BE2C (cell line): ENCODE measurements at regions not wholly inside any gene's neighbourhood (a gene's known extent, or its start where the extent isn't known, plus 50 kb on each side); places are given as distances from the start of the nearest gene placed in this dataset.

Experiments
- DNase-seq: peaks from one replicate; pipeline ENCODE4 v3.0.0-alpha.2; 2020
- H3K27me3 ChIP-seq: fragments of 250-450 bp; sonication (Bioruptor Pico); 2 replicates; pipeline ENCODE4 v1.5.1; 2020; ENCODE audit warnings: mild to moderate bottlenecking
- H3K36me3 ChIP-seq: fragments of 250-450 bp; sonication (Bioruptor Pico); 2 replicates; pipeline ENCODE4 v1.5.1; 2020; ENCODE audit warnings: mild to moderate bottlenecking
- H3K4me1 ChIP-seq: fragments of 250-450 bp; sonication (Bioruptor Pico); 2 replicates; pipeline ENCODE4 v1.5.1; 2020
- H3K4me3 ChIP-seq: 2 replicates; pipeline ENCODE4 v1.5.1; 2011; ENCODE audit warnings: low read depth, low read length
- H3K9me3 ChIP-seq: fragments of 250-450 bp; sonication (Bioruptor Pico); 2 replicates; pipeline ENCODE4 v1.5.1; 2020
- CTCF ChIP-seq: IDR thresholded peaks from 2 replicates; pipeline ENCODE4 v1.5.1; 2012; ENCODE audit warnings: mild to moderate bottlenecking, low read depth, low read length

- peaks cover 30% of the 10 kb centered on the region for H3K4me1 ChIP-seq
- H3K4me3 ChIP-seq = no peak overlapping the region
- H3K9me3 ChIP-seq = no peaks in the 10 kb centered on the region
- no peaks in the 10 kb centered on the region for H3K36me3 ChIP-seq
- DNase-seq = no peak
- no peaks in the 10 kb centered on the region for H3K27me3 ChIP-seq
- TF ChIP-seq CTCF = no peak
These were observed 158.2 kb downstream of the TRIM29 start for GRCh38 chr11:119979701-119980100.

GRCh38 chr11:119978696-119979095, 159.2 kb downstream of the TRIM29 start:
- no peak for DNase-seq
- TF ChIP-seq CTCF = no peak
- no peaks in the 10 kb centered on the region for H3K9me3 ChIP-seq
- H3K4me1 ChIP-seq = peaks cover 27% of the 10 kb centered on the region
- H3K36me3 ChIP-seq = no peaks in the 10 kb centered on the region
- H3K4me3 ChIP-seq = no peak overlapping the region
- no peaks in the 10 kb centered on the region for H3K27me3 ChIP-seq

- no peak overlapping the region for H3K4me3 ChIP-seq
- H3K27me3 ChIP-seq = no peaks in the 10 kb centered on the region
- H3K36me3 ChIP-seq = no peaks in the 10 kb centered on the region
- peaks cover 25% of the 10 kb centered on the region for H3K4me1 ChIP-seq
- no peak for DNase-seq
- no peaks in the 10 kb centered on the region for H3K9me3 ChIP-seq
- TF ChIP-seq CTCF = no peak
These were observed 160.0 kb downstream of the TRIM29 start for GRCh38 chr11:119977881-119978280.

- H3K4me1 ChIP-seq = peaks cover 22% of the 10 kb centered on the region
- TF ChIP-seq CTCF = no peak
- H3K36me3 ChIP-seq = no peaks in the 10 kb centered on the region
- H3K4me3 ChIP-seq = no peak overlapping the region
- H3K27me3 ChIP-seq = no peaks in the 10 kb centered on the region
- no peaks in the 10 kb centered on the region for H3K9me3 ChIP-seq
- DNase-seq = peak; percentile 60
These were observed 160.4 kb downstream of the TRIM29 start for GRCh38 chr11:119977561-119977860.

- no peaks in the 10 kb centered on the region for H3K36me3 ChIP-seq
- no peak for TF ChIP-seq CTCF
- H3K4me3 ChIP-seq = no peak overlapping the region
- no peaks in the 10 kb centered on the region for H3K9me3 ChIP-seq
- H3K27me3 ChIP-seq = no peaks in the 10 kb centered on the region
- peaks cover 22% of the 10 kb centered on the region for H3K4me1 ChIP-seq
- no peak for DNase-seq
These were observed 160.9 kb downstream of the TRIM29 start for GRCh38 chr11:119976805-119977560.

- no peaks in the 10 kb centered on the region for H3K27me3 ChIP-seq
- H3K9me3 ChIP-seq = no peaks in the 10 kb centered on the region
- no peak overlapping the region for H3K4me3 ChIP-seq
- H3K4me1 ChIP-seq = peaks cover 22% of the 10 kb centered on the region
- no peak for TF ChIP-seq CTCF
- peak; percentile 61 for DNase-seq
- no peaks in the 10 kb centered on the region for H3K36me3 ChIP-seq
These were observed 162.3 kb downstream of the TRIM29 start for GRCh38 chr11:119975561-119976152.
